HG03039 (cell line): ENCODE measurements at regions not wholly inside any gene's neighbourhood (a gene's known extent, or its start where the extent isn't known, plus 50 kb on each side); places are given as distances from the start of the nearest gene placed in this dataset.

ENCODE experiments used
- ATAC-seq: cut with Tn5 transposase; IDR thresholded peaks from one replicate; pipeline ENCODE4 v1.9.1; 2021; ENCODE audit warnings: mild to moderate bottlenecking, moderate library complexity; ENCODE audit not compliant: unreplicated experiment

DNA sequence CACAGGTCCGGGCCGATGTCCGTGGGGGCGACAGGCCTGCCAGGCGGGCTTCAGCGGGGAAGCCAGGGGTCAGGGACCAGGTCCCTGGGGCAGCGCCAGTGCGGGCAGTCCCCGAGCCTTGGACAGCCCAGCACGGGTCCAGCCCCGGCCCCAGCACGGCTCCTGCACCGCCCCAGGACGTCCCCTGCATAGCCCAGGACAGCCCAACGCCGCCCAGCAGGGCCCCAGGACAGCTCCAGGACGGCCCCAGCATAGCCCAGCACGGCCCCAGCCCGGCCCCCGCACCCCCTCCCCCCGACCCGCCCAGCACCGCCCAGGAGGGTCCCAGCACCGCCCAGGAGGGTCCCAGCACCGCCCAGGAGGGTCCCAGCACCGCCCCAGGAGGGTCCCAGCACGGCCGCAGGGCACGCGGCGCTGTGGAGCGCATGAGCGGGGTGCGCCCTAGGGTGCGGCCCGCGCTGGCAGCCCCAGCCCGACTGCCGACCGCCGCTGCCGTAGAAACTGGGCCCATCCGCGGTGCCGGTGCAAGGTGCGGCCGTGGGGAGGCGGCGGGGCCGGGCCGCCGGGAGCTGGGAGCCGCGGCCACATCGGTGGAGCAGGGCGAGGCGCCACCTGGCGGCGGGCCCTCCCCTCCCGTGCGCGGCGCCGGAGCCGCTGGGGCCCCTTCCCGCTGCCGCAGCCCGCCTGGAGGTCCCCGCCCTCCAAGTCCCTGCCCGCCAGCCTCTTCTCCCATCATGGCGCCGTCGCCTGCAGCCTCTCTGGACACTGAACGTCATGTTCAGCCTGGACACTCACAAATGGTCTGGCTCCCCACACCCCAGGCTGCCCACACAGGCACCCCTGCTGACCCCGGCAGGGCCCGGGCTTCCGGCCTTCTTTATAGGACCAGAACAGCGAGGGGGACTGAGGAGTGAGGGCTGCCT is 106.8 kb upstream of the NKX1-1 start:
- no peak for ATAC-seq

DNA sequence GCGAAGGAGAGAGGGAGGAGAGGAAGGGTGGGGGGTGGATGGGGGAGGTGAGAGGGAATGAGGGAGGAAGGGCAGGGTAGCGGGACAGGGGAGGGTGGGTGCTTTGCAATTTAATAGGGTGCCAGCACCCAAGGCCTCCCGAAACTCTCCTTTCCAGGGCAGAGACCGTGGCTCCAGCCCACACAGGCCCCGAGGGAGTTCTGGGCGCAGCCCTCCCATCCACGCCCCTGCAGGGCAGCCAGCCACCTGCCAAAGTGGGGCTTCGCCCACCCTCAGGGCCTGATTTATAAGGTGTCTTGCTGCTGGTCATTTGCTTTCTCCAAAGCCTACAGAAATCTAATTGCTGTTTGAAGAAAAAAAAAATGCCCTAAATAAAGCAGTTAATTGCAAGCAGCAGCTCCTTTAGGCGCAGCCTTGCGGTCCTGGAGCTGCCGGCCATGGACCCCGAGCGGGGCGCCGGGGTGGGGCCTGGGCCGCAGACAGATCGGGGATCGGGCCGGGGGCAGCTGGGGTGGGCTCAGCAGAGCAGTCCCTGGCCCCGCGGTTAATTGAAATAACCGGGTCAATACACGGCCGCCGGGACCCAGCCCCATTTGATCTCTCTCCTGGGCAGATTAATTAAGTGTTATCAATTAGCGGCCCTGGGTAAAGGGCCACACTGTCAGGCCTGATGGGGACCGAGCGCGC is 106.0 kb upstream of the NKX1-1 start:
- no peak for ATAC-seq

DNA sequence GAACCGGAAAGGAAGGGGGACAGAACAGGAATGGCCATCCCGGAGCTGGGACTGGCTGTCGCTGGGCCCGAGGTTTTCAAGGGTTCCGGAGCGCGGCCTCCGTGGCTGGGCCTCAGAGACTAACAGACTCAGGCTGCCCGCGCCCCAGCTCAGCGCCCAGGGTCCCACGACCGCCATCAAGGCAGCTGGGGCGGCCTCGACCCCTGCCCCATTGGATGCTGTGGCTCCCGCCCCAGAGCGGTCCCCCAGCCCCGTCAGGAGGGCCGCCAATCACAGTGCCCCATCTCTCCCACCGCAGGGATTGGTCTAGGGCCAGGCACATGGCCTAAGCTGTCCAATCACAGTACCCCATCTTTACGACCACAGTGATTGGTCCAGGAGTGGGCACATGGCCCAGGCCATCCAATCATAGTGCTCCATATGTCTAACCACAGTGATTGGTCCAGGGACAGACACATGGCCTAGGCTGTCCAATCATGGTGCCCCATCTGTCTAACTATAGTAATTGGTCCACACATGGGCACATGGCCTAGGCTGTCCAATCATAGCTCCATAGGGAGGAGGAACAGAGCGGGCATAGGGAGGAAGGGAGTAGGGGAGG is 105.3 kb upstream of the NKX1-1 start:
- no peak for ATAC-seq

DNA sequence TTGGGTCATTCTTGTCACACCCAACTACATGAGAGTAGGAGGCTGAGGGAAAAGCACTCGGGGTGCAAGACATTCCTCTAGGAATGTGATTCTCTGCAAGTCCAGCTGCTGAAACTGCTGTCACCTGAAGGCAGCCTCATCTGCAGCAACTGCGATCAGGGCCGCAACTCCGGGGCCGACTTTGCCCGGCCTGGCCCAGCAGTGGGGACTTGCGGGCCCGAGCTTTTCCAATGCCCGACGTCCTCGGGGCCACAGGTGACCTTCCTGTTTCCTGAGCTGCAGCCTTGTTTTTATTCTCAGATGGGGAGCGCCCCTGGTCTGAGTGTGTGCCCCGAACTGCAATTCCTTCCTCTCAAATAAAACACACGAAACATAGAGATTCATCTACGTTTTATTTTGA is 104.7 kb upstream of the NKX1-1 start:
- no peak for ATAC-seq

DNA sequence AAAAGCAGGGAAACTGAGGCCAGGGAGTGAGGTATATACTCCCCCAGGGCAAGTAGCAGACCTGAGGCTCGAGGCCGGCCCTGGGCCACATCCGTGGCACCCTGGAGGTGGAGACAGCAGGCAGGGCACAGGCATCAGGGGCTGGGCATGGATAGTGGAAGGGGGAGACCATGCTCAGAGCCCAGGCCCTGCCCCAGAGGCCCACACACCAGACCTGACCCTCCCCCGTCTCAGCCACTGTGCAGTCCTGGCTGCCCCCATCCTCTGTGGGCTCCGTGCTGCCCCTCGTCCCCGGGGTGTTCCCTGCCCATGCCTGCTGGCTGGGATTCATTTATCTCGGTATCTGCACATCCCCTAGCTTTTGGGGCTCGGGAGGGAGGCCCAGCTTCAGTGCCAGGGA is 103.1 kb upstream of the NKX1-1 start:
- ATAC-seq, result no peak

DNA sequence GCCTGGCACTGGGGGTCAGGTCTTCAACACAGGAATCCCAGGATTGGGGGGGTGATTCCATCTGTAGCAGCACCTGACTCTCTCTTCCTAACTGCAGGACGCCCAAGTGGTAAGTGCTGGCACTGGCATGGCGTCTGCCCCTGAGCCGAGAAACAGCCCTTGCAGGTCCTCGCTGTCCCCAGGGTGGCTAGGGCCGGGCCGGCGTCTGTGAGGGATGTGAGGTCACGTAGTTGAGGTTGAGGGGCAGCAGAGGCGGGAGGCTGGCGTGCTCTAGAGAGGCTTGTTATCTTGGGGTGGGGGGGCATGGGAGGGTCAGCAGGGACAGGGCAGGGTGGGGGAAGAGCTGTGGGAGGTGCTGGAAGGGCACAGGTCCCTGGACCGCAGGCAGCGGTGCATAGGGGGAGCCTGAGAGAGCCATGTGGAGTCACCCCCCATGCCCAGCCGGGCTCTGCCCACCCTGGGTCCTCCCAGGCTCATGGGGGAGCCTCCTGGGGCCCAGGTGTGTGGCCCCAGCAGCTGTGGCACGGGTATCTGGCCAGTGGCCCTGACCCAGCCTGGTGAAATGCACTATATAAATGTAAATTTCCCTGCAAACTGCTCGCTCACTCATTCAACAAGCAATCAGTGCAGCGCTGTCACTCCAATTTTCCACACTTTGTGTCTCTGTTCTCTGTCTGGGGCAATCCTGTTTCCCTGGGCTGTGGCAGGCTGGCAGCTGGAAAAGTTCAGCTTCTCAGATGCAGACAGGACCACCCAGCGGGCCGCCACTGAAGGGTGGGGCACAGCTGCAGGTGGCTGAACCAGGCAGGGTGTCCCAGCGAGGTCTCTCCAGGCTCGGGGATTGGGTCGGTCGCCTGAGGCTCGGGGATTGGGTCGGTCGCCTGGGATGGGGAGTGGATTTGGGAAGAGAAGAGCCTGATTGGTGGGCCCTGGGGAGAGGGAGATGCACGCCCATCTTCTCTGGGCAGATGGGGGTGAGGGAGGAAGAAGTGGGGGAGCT is 102.2 kb upstream of the NKX1-1 start:
- no peak for ATAC-seq

DNA sequence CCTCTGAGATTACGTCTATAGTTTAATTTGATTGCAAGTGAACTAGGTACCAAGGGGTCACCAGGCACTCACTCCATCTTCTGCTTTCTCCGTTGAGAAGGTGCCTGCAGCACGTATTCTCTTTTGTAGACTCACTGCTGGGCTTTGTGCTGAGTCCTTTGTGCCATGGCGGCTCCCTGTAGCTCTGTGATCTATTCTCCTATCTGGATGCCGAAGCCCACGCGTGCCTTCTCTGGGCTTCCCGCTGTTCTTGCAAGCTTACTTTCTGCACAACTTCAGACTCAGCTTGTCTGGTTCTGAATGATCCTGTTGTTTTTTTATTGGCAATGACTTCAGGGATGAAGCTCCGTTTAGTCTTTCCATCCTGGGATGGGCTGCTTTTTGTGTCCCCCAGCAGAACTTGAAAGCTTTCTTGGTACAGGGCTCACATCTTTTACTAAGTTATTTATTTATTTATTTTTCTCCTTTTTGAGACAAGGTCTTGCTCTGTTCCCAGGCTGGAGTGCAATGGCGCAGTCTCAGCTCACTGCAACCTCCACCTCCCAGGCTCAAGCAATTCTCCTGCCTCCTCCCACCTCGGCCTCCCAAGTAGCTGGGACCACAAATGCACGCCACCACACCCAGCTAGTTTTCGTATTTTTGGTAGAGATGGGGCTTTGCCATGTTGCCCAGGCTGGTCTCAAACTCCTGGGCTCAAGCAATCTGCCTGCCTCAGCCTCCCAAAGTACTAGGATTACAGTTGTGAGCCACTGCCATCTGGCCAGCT is 100.9 kb upstream of the NKX1-1 start:
- ATAC-seq, result no peak

DNA sequence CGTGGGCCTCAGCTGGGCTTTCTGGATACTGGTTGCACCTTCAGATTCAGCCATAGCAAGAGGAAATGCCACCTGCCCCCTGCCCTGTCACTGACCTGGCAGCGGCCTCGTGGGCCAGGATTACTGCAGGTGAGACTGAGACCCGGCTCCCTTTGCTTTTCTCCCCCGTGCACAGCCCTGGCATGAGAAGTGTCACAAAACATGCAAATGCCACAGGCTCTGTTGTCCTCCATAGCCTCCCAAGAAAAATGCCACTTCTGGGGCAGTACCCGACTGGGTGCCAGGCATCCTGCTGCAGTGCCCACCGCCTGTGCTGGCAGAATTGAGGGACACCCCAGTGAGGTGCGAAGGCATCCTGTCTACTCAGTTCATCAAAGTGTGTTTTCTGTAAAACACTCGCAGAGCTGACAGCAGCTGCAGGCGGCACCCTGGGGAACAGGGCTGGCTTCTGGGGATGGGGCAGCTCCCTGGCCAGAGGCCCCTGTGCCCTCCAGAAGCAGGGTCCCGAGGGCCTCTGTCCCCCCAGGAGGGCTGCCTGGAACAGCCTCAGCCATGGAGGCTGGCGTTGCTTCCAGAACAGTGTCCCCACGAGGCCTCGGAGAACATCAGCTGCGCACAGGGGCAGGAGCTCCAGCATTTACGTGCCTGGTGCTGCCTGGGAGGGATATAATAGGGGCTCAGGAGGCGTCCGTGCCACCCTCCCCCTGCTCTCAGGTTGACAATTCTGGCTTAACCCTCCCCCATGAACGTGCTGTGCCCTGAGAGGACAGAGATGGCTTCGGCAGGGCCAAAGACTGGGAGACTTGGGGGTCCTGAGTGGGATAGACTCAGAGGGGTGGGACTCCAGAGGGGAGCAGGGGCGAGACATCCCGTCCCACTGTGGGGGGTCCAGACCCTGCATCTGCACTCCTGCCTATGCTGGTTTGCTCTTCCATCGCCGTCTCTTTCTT is 99.5 kb upstream of the NKX1-1 start:
- no peak for ATAC-seq

DNA sequence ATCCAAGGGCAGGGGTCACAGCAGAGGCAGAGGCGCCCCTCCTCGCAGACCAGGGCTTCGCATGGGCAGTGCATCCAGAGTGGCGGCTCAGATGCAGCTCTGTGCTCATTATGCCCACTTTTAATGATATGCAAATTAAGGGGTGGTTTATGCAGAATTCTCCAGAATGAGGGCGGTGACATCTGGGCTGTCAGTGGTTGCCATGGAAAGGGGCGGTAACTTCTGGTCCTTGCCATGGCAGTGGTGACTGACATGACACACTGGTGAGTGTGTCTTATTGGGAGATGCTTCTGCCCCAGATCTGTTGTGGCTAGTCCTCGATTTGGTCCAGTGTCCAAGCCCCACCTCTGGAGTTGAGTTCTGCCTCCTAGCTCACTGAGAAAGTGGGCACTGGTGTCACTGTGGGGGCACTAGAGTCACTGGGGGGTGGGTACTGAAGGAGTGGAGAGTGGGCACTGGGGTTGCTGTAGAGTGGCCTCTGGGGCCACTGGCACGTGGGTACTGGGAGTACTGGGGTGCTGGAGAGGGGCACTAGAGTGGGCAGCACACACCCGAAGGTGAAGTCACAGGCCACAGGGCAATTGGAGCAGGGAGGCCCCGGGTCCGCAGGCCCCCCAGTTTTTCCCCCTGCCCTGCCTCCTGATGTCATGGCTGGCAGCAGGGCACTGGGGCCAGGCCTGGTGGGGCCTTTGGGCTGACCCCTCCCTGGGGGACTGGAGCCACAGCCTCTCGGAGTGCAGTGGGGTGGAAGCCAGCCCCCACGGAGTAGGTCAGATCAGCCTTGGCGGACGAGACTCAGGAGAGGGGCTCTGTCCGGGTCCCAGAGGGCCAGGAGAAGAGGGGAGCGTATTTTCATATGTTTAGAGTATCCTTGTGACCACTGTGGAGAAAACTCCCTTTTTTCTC is 98.6 kb upstream of the NKX1-1 start:
- ATAC-seq, result no peak

DNA sequence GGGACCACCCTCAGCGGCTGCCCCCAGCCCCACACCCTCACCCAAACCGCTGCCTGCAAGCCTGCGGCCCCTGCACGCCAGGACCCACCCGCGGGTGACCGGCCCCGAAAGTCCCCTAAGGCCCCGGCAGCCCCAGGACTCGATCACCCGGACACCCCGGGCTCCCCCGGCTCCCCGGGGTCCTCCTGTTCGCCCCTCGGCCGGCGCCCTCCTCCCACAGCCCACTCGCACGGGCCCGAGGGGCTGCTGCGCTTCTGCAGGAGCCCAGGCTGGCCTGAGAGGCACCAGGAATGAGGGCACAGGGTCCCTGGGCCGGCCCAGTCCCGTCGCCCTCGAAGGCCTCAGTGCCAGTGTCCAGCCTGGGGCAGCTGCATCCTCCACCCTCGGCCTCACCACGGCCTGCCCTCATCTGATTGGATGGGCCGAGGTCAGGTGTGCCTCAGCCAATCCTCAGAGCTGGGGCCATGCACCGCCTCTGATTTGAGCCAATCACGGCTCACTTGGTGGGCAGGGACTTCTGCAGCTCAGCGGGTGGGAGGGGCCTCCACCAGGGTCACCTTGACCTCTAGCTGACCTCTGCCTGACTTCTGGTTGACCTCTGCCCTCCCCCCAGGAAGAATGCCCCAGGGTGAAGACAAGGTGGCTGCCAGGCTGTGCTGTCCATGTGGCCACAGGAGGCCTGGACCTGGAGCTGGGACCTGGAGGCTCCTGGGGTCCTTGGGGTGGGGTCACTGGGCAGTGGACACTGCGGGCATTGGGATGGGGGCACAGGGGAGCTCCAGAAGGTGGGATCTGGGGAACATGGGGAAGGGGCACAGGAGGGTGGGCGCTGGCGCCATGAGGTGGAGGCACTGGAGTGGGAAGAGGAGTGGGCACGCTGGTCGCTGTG is 97.6 kb upstream of the NKX1-1 start:
- ATAC-seq, result no peak

DNA sequence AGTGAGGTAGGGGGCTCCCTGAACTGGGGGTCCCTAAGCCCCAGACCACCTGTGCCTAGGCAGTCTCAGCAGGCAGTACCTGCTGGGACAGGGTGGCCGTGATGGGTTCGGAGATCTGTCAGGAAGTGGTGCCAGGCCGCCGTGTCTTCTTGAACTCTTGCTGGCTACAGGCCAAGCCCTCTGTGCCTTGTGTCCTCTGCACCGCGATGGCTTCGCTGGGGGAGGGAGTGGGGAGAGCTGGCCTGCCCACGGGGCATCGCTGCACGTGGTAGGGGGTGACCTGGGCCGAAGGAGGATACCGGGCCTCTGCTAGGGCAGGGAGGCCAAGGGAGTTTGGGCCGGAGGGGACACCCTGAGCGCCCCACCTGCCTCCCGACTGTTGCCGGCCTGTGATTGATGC is 96.7 kb upstream of the NKX1-1 start:
- ATAC-seq, result no peak

DNA sequence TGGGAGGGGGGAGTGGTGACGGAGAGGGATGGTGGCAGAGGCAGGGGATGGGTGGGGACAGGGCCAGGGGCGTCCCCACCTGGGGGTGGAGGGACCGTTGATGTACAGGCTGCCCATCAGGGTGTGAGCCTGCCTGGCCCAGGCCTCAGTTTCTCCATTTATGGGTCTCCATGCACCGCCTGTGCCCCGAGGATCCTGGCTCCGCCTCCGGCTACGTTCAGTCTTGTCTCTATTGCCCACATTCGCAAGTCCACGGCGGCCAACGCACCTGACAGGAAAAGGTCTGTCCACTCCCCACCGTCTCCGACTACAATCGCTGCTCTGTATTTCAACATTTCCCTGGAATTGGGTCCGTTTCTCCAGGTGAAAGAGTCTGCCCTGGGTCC is 96.3 kb upstream of the NKX1-1 start:
- ATAC-seq, result no peak

DNA sequence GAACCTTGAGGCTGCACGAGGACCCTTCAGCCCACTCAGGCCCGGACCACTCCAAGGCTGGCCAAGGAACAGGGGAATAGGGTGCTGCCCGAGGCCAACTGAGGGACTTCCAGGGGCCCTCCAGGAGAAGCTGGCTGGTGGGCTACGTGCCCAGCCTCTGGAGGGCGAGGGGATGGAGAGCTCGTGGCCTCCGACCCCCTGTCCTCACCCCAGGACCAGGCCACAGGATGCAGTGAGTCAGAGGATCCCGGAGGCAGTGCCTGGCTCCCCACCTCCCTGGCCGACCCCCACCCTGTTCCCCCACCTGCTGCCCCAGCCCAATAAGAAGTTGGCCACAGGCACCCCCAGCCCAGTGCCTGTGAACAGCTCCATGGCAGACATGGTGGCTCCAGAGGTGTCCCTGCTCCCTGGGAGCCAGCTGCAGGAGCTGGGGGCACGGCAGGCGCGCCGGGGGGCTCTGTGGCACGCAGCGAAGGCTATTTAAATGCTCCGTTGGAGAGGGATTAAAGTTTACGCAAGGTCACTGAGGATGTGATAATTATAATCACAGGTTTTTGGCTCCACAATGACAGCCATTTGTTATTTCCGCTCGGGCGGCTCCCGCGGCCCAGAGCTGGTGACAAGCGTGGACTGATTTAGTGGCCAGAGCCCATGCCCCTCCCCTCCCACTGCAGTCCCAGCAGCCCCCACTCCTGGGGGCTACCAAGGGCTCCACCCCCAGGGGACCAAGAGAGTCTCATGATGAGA is 95.7 kb upstream of the NKX1-1 start:
- ATAC-seq, result no peak

DNA sequence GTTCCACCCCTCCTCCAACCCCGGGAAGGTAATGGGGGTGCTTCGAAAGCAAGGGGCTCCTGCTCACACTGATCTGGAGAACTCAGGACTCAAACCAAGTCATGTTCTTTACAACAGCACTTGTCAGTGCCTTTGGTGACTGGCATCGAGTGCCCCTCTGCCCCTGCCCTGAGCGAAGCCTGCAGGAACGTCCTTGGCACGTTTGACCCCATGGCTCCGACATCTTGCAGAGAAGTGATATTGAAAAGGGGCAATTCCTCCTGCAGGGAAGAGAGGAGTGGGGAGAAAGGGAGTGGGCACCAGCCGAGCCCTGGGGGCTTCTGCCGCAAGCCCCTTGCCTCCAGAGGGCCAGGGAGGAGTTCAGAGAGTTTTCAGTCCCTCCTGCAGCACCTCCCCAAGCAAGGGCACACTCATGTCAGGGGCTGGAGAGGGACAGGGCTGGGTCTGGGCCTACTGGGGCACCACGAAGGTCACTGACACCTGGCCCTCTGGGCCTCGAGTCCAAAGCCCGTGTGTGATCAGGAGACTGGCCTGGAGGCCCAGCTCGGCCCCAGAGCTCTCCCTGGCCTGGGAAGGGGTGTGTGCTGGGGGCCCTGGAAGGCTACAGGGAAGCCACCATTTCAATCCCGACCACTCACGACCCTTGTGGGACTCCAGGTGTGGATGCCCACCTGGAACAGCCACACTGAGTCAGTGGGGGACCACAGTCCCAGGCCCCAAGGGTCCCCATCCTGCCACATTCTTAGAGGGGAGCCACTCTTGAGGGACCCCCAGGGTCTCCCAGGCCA is 94.9 kb upstream of the NKX1-1 start:
- no peak for ATAC-seq

DNA sequence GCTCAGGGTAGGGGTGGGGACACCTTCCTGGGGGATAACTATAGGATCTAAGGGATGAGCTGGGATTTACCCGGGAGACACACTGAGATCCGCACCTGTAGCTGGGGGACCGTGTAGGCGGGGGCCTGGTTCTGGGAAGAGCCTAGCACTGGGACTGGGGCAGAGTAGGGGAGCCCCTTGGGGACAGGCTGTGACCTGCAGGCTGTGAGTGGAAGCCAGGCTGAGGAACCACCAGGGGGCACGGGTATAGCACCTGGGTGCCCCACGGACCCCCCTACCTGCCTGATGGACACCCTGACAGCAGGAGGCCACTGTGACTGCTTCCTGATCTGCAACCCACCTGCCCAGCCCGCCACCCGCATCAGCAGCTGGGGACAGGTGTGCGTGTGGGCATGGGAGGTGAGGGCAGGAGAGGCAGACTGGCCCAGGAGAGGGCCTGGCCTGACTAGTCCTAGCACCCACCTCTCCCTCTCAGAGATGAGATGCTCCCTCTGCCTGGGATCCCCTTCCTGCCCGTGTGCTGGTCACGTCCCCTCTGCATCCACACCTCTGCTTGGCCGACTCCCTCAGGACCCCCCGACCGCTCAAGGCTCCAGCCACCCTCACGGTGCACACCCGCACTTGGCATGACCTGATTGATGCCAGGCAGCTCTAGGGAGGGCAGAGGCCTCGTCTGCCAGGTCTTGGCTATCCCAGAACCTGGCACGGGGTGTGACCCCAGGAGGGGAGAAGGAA is 94.2 kb upstream of the NKX1-1 start:
- no peak for ATAC-seq
